TTC549 (cell line): ENCODE measurements at regions not wholly inside any gene's neighbourhood (a gene's known extent, or its start where the extent isn't known, plus 50 kb on each side); places are given as distances from the start of the nearest gene placed in this dataset.
"Not testable (repeated sequence)": the region's sequence is repeated elsewhere in the genome, so short reads cannot be mapped to it uniquely, and the experiment has no call there.

ENCODE experiments used
- FAIRE-seq: peaks from 2 replicates; lab custom pipeline; 2012; peaks lifted over from hg19 to GRCh38; lab: Jason Lieb, UNC

DNA sequence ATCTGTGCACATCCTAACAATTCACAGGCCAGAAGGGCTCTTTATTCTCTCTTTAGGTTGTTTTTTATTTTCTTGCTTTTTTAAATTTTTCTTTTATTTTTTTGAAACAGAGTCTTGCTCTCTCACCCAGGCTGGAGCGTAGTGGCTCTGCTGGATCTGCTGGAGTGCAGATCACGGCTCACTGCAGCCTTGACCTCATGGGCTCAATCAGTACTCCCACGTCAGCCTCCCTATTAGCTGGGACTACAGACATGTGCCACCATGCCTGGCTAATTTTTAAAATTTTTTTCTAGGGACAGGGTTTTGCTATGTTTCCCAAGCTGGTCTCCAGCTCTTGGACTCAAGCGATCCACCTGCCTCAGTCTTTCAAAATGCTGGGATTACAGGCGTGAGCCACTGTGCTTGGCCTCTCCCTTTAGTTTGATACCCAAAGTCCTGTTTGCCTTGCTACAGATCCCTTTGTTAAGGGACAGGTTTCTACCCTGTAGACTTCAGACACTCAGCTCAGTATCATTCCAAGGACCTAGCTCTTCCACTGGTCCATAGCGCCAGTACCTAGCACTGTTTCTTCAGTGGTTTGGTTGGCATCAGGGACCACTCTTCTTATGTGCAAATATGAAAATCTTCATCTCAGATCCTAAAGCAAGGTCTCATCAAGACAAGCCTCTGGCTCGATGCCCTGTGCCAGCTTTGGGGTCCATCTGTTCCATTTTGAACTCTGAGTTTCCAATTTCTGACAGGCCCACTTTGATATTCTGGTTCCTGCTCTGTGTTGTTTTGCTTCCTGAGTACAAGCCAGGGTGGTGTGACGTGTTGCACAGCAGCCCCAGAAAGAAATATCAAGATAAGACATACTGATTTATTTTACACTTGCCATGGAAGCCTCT lies 211.7 kb downstream of the FAT3 start:
- FAIRE-seq, result no peak

DNA sequence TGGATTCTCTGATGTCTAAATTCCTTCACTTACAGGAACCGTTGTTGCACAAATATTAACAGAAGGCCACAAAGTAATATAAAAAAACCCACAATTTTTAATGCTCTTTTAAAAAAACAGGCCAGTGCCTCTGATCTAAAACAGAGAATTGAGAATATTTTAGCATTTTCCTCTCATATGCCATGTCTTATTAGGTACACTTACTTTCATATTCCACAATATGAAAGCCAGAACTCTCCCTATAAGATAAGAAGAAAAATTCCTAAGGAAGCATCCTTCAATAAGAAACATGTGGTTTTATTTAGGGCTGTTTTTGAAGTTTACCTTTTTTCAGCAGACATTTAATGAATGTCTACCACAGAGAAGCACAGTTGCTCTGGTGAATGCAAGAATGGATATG lies 214.5 kb downstream of the FAT3 start:
- FAIRE-seq, result no peak

DNA sequence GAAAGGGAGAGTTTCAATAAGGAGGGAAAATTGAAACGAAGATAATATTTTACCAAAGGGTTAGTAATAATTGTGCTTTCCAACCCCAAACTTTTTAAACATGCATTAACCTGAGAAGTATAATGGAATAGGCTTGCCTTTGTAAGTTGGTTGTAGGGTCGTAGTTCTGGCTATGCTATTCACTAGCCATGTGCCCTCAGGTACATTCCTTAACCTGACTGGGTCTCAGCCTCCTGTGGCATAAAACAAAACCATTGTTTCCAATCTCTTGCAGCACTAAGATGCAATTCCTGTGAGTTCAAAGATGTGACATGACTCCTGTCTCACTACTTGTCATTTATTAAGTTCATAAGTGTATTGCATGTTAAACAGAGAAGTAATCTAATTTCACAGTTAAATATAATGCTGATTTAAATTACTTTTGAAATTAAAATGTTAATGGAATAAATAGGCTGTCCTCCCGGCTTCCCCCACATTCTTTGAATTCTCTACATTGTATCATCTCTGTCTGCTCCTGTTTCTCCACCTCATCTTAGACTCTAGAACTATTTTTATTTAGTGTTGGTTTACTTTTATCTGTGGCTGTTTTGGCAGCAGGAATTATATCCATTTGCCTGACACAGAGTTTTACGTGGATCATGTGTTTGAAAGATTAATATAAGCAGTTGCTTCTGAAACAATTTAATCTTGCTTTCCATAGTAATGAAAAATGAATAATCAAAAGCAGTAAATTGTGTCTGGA lies 216.3 kb downstream of the FAT3 start:
- no peak for FAIRE-seq

DNA sequence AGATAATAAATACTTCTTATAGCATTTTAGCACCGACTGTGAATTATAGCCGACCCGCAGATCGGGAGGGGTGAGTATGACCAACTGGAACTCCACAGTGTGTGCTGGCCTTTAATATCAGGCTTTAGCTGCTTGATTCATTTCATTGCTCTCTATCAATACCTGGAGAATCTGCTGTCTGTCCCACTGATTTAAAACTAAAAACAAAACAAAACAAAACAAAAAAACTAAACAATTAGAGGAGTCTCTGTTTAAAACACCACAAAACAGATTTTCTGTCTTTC lies 216.8 kb downstream of the FAT3 start:
- no peak for FAIRE-seq

DNA sequence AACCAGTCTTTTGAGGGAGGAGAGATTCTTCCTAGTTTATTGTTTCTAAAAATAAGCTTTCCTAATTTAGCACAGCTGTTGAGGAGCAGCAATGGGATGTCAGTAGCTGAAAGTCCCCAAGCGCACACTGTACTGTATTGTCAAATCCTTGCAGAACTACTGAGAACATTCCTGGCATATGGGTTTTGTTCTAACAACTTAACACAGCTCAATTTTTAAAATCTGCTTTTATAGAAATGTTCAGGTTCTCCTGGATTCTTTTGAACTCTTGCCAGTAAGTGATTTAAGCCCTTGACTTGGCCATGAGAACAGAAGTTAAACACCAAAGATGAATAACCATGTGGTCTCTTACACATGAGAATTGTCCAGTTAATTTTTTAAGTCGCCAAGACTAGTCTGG lies 218.6 kb downstream of the FAT3 start:
- no peak for FAIRE-seq

DNA sequence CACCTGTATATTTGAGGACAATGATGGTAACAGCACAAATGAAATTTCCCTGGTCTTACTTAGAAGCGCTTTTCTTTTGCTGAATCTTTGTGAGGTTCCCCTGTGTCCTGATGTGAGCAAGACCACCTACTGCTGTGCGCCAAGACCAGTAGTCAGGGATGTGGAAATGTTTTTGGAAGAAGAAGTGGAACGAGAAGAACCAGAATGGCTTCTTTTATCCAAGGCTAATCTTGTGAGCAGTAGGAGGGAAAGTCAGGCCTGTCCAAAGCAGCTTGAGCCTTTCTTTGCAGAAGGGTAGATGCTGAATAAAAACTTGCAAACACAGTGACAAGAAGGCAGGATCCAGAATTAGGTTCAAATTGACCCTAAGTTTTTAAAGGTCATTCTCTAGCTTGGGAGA lies 223.0 kb downstream of the FAT3 start:
- FAIRE-seq, result no peak

DNA sequence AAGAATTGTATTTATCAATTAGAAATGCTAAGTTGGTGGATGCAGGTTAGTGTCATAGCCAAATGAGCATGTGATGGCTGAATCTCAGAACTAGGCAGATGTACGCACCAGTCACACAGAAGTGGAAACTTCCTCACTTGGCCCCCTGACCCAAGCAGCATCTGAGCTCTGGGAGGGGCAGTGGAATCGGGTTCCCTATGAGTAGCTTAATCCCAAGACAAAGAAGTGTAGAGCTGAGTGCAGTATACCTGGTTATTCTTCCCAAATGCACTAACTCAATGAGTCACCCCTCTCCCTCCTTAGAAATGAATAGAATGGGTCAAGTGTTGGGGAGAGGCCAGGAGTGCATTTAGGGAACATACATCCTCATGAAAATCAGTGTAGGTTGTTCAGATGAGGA lies 224.6 kb downstream of the FAT3 start:
- no peak for FAIRE-seq

DNA sequence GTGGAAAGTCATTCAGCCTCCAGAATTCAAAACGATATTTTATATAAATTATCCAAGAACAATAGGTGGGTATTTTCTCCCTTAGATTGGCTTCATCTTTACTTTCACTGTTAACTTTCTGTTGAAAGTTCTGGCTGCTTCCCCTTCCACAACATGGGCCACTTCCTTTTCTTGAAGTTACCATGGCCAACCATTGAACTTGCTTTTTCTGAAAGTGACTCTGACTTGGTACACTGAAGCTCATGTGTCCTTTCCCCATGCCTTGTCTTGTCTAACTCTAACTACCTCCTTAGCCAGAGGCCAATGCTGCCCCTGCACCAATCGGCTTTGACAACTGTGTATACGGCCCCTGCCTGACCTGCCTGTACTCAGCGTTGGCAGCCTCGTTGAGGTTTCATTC lies 225.2 kb downstream of the FAT3 start:
- no peak for FAIRE-seq

DNA sequence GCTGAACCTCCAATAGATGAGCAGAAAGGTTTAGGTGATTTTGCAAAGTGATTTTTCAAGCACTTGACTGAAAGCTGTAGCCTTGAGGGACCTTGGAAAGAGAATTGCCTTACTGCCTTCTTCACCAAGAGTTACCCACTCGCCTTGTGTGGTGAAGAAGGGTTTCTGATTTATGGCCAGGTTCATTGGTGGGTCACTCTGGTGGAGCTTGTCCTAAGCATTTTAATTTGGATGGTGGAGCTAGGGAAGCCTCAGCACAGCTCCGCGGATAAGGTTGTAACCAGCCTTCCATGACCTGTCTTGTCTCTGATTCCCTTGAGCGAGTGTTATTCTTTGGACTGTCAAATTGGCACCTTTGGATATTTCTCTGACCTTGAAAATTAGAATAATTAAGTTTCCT lies 226.4 kb downstream of the FAT3 start:
- no peak for FAIRE-seq

DNA sequence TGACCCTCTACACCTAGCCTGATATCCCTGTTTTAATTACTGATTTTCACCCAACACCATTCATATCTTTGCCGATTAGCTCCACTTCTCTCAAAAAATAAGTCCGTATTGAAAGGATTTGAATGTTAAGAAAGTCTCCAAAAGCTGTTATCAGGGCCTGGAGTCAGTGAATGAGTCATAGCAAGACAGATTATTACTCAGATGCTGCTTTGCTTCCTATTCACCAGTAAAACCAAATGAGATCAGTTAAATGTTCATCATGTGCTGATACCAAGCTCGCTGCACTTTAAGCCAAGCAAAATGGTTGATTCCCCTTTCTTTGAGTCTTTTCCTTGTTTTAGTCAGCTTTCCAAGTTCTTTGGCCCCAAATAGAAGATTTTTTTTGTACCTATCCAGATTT lies 228.4 kb downstream of the FAT3 start:
- FAIRE-seq, result no peak

DNA sequence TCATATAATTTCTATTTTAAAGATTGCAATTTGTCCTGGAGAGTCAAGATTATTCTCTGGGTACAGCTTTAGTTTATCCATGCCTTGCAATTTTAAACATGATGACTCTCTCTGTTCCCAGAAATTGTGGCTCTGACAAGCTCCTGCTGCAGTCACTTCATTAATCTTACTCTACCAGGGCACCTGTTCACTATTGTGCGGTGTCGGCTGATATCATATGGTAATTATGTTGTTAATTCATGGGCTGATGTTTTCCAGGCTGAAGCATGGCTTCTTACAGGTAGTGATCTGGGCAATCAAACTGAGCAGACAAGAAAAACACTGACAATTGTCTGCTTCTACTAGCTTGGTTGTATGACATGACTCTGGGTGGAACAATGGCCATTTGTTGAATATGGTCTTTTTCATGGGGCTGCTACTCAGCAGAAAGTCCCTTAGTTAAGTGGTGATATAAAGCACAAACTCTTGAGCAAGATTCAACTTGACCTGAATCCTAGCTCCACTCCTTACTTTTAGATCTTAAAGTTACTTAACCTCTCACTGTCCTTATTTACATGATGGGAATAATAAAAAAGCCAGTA lies 230.7 kb downstream of the FAT3 start:
- FAIRE-seq, result no peak

DNA sequence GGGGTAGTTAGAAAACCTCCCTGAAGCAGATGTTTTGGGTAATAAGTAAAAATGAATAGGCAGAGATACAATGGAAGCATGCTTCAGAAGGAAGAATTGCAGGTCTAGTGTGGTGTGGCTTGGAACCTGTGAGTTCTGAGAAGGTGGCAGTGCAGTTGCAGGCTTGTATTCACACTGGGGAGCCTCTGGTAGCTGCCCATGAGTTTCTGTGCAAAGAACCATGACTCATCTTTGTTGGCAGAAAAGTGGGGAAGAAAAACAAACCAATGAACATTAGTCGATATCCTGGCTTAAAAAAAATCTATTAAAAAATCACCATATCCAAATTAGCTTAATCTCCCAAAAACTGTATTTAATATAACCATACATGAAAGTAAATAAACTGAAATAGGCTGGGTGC lies 232.6 kb downstream of the FAT3 start:
- FAIRE-seq, result no peak

DNA sequence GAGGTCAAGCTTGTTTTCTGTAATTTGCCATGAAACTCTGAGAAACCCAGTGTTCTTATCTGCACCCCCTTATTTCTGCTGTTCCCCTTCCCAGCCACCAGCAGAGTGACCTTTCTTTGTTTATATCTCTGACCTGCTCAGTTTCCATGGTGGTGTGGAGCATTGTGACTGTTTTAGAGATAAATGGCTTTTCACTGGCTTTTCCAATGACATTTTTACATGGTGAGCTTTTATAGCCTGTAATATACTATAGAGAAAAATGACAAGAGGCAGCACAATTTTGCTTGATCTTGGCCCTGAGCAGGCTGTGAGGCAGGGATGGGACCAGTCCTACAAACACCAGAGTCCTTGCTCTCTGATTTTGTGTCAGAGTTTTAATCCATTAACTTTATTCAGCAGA lies 233.9 kb downstream of the FAT3 start:
- no peak for FAIRE-seq

DNA sequence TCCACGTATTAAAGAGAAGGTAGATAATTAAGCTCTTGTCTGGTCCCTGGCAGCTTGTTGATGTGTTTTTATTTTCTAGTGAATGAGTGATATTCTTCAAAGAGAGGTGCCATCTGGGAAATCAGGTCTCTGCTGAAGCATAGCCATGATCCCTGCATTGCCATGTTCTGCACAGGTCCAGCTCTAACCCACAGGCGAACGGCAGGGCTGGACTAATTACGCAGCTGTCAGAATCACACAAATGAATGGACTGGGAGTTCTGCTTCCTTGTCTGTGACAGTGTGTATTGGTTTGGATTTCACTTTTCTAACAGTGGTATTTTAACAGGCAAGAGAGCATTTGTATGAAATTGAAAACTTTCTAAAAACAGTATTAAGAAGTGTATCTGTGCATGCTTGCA lies 235.6 kb downstream of the FAT3 start:
- no peak for FAIRE-seq

DNA sequence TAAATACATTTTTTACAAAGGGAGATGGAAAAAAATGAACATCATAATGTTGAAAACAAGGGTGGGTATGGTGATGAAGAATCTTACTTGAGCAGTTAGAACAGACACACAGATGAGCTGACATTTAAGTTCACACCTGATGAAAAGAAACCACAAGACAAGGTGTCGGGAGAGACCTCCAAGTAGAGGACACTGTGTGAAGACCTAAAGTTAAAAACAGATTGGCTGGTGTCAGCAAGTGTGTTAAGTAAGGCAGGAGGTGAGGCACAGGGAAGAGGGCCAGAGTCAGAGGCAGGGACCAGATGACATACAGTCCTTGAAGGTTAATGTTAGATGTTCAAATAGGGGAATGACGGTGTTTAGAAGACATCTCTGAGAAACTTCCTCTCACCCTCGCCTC lies 236.8 kb downstream of the FAT3 start:
- FAIRE-seq, result no peak

DNA sequence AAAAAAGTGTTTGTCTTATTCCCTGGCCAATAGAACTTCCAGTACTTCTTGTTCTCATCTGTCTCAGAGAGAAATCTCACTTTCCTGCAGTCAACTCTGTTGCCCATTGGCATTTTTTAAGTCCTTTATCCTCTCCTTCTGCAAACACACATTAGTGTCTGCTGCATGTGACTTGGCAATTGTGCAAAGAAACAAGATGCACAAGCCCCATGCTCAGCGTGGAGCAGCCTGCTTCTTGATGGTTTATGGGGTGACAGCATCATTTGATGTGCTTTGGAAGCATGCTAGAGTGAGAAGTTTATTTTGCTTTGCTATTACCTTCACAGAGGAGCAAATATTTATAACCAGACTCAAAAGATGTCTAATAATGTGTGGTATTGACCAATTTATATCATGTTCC lies 238.2 kb downstream of the FAT3 start:
- no peak for FAIRE-seq

DNA sequence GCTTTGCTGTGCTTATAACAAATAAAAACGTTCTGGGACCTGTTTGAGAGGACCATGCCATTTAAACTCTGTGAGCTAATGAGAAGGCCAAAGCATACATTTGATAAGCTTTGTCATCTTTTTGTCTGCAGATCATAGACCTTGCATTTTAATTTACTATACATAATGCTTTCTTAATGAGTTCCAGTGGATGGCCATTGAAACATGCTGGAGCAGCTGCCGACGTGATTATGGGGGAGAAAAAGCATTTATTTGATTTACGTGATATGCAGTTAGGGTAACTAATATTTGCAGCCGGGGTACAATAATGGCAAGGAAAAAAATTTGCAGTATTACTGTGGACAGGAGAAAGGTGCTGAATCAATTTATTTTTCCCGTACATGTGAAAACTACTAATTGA lies 240.2 kb downstream of the FAT3 start:
- FAIRE-seq, result no peak

DNA sequence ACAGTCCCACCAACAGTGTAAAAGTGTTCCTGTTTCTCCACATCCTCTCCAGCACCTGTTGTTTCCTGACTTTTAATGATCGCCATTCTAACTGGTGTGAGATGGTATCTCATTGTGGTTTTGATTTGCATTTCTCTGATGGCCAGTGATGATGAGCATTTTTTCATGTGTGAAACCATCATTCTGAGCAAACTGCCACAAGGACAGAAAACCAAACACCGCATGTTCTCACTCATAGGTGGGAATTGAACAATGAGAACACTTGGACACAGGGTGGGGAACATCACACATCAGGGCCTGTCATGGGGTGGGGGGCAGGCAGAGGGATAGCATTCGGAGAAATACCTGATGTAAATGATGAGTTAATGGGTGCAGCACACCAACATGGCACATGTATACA lies 240.8 kb downstream of the FAT3 start:
- not testable (repeated sequence) for FAIRE-seq

DNA sequence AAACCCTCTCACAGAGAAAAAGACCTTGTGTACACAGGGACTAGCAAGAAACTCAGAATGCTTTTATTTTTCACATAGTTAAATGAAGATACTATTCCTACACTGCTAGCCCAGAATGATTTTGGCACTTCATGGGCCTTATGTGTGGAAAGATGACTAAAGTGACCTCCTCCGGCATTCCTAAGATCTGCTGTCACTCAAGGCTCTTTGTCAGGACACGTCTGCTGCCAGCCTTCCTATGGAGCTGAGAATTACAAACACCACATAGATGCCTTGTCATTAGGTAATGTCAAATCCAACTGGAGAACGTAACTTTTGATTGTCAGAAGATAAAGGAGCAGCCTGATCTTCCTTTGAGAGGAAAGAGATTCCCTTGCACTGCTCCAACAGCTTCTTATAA lies 249.1 kb downstream of the FAT3 start:
- no peak for FAIRE-seq

DNA sequence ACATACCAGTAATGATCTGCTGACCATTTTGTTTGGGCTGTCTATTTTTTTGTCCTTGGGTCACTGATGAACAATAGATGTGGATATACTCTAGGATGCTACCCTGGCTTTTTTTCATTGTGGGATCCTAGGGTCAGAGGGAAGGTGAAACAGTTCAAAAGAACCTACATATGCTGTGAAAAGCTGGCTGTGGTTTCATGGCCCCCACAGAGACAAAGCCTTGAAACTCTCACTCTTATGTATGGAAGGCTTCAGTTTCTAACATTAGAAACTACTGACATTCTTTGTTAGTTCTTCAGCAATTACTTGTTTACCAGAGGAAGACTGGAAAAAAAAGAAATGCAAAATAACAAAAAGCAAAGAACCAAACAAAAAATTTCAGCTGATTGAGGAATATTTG lies 250.7 kb downstream of the FAT3 start:
- FAIRE-seq, result no peak

DNA sequence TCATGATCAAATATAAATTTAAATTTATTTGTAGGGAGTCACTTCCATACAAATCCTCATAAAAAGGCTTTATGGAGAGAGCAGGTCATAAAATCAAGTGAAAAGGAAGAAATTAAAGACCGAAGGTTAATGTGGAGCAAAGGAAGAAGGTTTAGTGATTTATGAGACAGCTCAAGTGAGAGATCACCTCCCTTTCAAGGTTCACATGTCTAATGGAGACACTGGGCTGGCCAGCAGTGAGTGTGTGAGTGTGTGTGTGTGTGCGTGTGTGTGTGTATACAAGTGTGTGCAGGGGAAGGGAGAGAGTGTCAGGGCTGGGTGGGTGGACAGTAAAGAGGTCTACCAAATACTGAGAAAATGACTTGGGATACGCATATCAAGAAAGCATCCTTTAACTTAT lies 251.2 kb downstream of the FAT3 start:
- FAIRE-seq, result no peak

DNA sequence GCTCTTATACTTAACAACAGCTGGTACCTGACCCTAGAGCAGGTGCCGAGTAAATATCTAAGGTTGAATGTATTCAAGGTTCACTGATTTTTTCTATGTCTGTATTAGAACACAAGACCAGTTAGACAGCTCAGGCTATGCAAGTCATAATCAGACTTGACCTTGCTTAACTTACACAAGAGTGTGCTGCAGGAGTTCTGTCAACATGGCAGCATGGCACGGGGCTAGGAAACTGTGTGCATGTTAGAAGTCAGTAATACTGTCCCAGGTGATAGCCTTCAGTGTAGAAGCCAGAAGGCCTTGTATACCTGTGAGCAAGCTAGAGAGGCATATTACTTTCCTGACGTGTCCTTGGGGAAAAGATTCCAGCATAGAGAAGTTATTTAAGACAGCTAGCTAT lies 253.1 kb downstream of the FAT3 start:
- no peak for FAIRE-seq

DNA sequence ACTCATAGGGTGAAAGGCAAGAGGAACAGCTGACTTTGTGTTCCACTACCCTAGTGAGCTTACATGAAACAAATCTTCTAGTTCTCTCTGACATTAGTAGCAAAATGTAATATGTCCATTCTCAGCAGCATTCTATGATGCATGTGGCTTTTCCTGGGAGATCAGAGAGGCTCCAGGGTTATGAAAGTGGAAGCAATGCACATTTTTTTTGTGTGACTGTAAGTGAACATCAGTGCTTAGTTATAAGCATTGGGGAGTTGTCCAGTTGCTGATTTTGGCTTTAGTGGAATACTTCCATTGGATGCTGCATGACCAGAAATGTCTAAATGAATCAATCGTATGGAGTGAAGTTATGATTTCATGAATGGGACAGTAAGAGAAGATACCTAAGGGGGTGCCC lies 255.9 kb downstream of the FAT3 start:
- FAIRE-seq, result no peak
